GM23338 (cell line): ENCODE measurements at regions not wholly inside any gene's neighbourhood (a gene's known extent, or its start where the extent isn't known, plus 50 kb on each side); places are given as distances from the start of the nearest gene placed in this dataset.

Experiments
- CREB1 ChIP-seq: fragments of 250-450 bp; sonication (Bioruptor Pico); IDR thresholded peaks from 2 replicates; pipeline ENCODE4 v1.5.0; 2020; ENCODE audit warnings: low read depth, mild to moderate bottlenecking, moderate library complexity
- EZH2 ChIP-seq: fragments of 200-600 bp; sonication (generic); IDR thresholded peaks from one replicate; pipeline ENCODE4 v1.8.0; 2017; ENCODE audit warnings: antibody characterized with exemption, mild to moderate bottlenecking, low read depth; ENCODE audit not compliant: unreplicated experiment
- EZH2phosphoT487 ChIP-seq: fragments of 200-600 bp; sonication (generic); IDR thresholded peaks from one replicate; pipeline ENCODE4 v1.8.1; 2018; ENCODE audit warnings: antibody characterized with exemption; ENCODE audit not compliant: unreplicated experiment
- JUNB ChIP-seq: IDR thresholded peaks from one replicate; pipeline ENCODE4 v1.6.1; 2016; ENCODE audit warnings: antibody characterized with exemption; ENCODE audit not compliant: unreplicated experiment
- POLR2AphosphoS5 ChIP-seq: IDR thresholded peaks from 2 replicates; pipeline ENCODE4 v1.6.1; 2016; ENCODE audit warnings: antibody characterized with exemption, low read depth
- ZNF114 ChIP-seq: fragments of 250-450 bp; sonication (Bioruptor Pico); IDR thresholded peaks from 2 replicates; pipeline ENCODE4 v1.5.0; 2020; ENCODE audit warnings: mild to moderate bottlenecking, moderate library complexity
- ZNF331 ChIP-seq: fragments of 250-450 bp; sonication (Bioruptor Pico); IDR thresholded peaks from 2 replicates; pipeline ENCODE4 v1.5.0; 2020; ENCODE audit warnings: low read depth, mild to moderate bottlenecking, moderate library complexity
- TF ChIP-seq, protein P1 (sequence below), 2 experiments: fragments of 200-600 bp in 1 of 2; sonication (generic) in 1 of 2; conservative IDR thresholded peaks; 2 replicates each; pipeline versions ENCODE4 v1.5.1 to v1.6.1; 2016 to 2017; ENCODE audit warnings: antibody characterized with exemption in 2 of 2, low read depth in 2 of 2, mild to moderate bottlenecking in 2 of 2, moderate library complexity in 1 of 2
- TF ChIP-seq, protein P2 (sequence below): IDR thresholded peaks from one replicate; pipeline ENCODE4 v1.6.1; 2018; ENCODE audit warnings: antibody characterized with exemption; ENCODE audit not compliant: unreplicated experiment

DNA sequence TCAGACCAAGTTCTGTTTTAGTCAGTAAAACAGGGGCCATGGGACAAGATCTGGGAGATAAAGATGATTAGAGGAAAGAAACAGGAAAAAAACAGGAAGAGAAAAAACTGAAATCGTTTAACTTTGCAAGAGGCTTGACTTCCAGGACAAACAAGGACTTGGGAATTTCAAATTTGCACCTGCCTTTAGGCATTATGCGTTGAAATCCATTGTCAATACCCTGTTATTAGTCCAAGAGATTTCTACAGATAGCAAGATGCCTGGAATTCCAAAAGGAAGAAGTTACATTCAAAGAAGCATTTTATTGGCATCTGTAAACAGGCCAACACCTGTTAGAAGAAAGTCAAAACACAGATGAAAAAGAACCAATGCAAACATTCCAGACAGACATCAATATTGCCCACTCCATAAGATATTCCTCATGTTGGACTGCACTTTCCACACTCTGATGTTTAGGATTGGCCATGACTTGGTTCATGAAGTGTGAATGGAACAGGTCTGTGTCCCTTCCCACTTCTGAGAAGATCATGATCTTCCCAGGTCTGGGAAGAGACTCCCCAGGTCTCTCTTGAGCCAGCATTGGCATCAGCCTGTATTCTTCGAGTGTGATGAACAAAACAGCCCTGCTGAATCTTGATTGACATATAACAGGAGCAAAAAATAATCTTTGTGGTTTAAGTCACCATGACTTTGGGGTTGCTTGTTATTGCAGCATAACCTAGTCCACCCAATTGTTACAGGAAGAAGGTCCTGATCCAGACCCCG, 181.4 kb upstream of the FN1 start:
- TF ChIP-seq, protein P1, sequence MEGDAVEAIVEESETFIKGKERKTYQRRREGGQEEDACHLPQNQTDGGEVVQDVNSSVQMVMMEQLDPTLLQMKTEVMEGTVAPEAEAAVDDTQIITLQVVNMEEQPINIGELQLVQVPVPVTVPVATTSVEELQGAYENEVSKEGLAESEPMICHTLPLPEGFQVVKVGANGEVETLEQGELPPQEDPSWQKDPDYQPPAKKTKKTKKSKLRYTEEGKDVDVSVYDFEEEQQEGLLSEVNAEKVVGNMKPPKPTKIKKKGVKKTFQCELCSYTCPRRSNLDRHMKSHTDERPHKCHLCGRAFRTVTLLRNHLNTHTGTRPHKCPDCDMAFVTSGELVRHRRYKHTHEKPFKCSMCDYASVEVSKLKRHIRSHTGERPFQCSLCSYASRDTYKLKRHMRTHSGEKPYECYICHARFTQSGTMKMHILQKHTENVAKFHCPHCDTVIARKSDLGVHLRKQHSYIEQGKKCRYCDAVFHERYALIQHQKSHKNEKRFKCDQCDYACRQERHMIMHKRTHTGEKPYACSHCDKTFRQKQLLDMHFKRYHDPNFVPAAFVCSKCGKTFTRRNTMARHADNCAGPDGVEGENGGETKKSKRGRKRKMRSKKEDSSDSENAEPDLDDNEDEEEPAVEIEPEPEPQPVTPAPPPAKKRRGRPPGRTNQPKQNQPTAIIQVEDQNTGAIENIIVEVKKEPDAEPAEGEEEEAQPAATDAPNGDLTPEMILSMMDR (conservative IDR thresholded peaks at IDR 0.05; ENCODE audit: low read depth in 2 of 2), result no peak
- no peak for TF ChIP-seq EZH2
- no peak for TF ChIP-seq EZH2phosphoT487
- TF ChIP-seq, protein P2, sequence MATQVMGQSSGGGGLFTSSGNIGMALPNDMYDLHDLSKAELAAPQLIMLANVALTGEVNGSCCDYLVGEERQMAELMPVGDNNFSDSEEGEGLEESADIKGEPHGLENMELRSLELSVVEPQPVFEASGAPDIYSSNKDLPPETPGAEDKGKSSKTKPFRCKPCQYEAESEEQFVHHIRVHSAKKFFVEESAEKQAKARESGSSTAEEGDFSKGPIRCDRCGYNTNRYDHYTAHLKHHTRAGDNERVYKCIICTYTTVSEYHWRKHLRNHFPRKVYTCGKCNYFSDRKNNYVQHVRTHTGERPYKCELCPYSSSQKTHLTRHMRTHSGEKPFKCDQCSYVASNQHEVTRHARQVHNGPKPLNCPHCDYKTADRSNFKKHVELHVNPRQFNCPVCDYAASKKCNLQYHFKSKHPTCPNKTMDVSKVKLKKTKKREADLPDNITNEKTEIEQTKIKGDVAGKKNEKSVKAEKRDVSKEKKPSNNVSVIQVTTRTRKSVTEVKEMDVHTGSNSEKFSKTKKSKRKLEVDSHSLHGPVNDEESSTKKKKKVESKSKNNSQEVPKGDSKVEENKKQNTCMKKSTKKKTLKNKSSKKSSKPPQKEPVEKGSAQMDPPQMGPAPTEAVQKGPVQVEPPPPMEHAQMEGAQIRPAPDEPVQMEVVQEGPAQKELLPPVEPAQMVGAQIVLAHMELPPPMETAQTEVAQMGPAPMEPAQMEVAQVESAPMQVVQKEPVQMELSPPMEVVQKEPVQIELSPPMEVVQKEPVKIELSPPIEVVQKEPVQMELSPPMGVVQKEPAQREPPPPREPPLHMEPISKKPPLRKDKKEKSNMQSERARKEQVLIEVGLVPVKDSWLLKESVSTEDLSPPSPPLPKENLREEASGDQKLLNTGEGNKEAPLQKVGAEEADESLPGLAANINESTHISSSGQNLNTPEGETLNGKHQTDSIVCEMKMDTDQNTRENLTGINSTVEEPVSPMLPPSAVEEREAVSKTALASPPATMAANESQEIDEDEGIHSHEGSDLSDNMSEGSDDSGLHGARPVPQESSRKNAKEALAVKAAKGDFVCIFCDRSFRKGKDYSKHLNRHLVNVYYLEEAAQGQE, result no peak
- no peak for TF ChIP-seq POLR2AphosphoS5
- TF ChIP-seq JUNB, result no peak
- no peak for TF ChIP-seq CREB1
- no peak for TF ChIP-seq ZNF114
- TF ChIP-seq ZNF331 (CRISPR knock-in tag), result no peak
